ENCODE measurements at regions not wholly inside any gene's neighbourhood (a gene's known extent, or its start where the extent isn't known, plus 50 kb on each side); places are given as distances from the start of the nearest gene placed in this dataset.

GRCh38 chr6:54786154-54786553 lies 60.4 kb upstream of the FAM83B start:
- Histone ChIP-seq H3K36me3 (ENCODE audit: control insufficient read depth, insufficient read depth, low read length) (no peaks in the 10 kb centered on the region), H2AFZ (ENCODE audit: low read depth, low read length) (no peak overlapping the region), H3K4me2 (ENCODE audit: insufficient read depth, low read length) (no peak overlapping the region), H4K20me1 (replicated peaks; ENCODE audit: control insufficient read depth, insufficient read depth, low read length) (no peaks in the 10 kb centered on the region), H3K79me2 (ENCODE audit: control insufficient read depth, insufficient read depth, low read length) (no peaks in the 10 kb centered on the region), H3K4me3 (no peak overlapping the region), H3K9ac (ENCODE audit: insufficient read depth in 1 of 2, low read depth in 2 of 2, low read length in 2 of 2) (no peak overlapping the region), H3K27me3 (ENCODE audit: control insufficient read depth in 2 of 2, insufficient read depth in 2 of 2, low read length in 2 of 2) (no peaks in the 10 kb centered on the region), H3K27ac (ENCODE audit: extremely low read depth, low read depth, low read length) (no peak overlapping the region), H3K9me1 (ENCODE audit: control insufficient read depth, insufficient read depth, low read length) (no peaks in the 10 kb centered on the region), H3K4me1 (replicated peaks in 1 of 2; ENCODE audit: control insufficient read depth in 2 of 2, insufficient read depth in 2 of 2, low read length in 2 of 2) (no peaks in the 10 kb centered on the region), H3K9me3 (replicated peaks; ENCODE audit: control insufficient read depth, insufficient read depth, low read depth, low read length) (no peaks in the 10 kb centered on the region)
- intact Hi-C loops (cut with micrococcal nuclease) (no loop called here), in situ Hi-C loops (cut with MboI) (no loop called here)
- BruUV-seq (replicated peaks): no TSS peak
- DNase-seq (ENCODE audit: extremely low read depth in 1 of 4, low spot score in 3 of 4) (no peak), ATAC-seq (no peak), FAIRE-seq (no peak)
- TF ChIP-seq NFE2L1 (tag; IDR thresholded peaks at IDR 0.05; ENCODE audit: borderline replicate concordance, low read depth) (no peak), SAFB2 (IDR thresholded peaks at IDR 0.05; ENCODE audit: borderline replicate concordance, low read depth, low read length, severe bottlenecking) (no peak), ZNF324 (CRISPR knock-in tag; IDR thresholded peaks at IDR 0.05) (no peak), POLR2AphosphoS2 (IDR thresholded peaks at IDR 0.05; ENCODE audit: low read length) (no peak), ZBTB1 (CRISPR knock-in tag; IDR thresholded peaks at IDR 0.05; ENCODE audit: borderline replicate concordance, low read depth) (no peak), NELFE (IDR thresholded peaks at IDR 0.05; ENCODE audit: insufficient read depth, insufficient read length) (no peak), NCOR1 (IDR thresholded peaks at IDR 0.05) (no peak), NRF1 (conservative IDR thresholded peaks at IDR 0.05 in 1 of 2, IDR thresholded peaks at IDR 0.05 in 1 of 2) (no peak), TAF1 (IDR thresholded peaks at IDR 0.05; ENCODE audit: control insufficient read depth, extremely low read depth, insufficient read depth, low read length, severe bottlenecking) (no peak), ZNF12 (CRISPR knock-in tag; IDR thresholded peaks at IDR 0.05) (no peak), HDAC2 (IDR thresholded peaks at IDR 0.05) (no peak), CEBPB (tag; IDR thresholded peaks at IDR 0.05) (no peak), CBFA2T3 (IDR thresholded peaks at IDR 0.05) (no peak), PRPF4 (IDR thresholded peaks at IDR 0.05; ENCODE audit: insufficient read depth, low read depth, low read length, poor library complexity, severe bottlenecking) (no peak), MIER1 (IDR thresholded peaks at IDR 0.05; ENCODE audit: low read depth) (no peak), ZNF431 (CRISPR knock-in tag; IDR thresholded peaks at IDR 0.05) (no peak), CTBP1 (IDR thresholded peaks at IDR 0.05; ENCODE audit: borderline replicate concordance) (no peak)
- TF ChIP-seq, protein P1, sequence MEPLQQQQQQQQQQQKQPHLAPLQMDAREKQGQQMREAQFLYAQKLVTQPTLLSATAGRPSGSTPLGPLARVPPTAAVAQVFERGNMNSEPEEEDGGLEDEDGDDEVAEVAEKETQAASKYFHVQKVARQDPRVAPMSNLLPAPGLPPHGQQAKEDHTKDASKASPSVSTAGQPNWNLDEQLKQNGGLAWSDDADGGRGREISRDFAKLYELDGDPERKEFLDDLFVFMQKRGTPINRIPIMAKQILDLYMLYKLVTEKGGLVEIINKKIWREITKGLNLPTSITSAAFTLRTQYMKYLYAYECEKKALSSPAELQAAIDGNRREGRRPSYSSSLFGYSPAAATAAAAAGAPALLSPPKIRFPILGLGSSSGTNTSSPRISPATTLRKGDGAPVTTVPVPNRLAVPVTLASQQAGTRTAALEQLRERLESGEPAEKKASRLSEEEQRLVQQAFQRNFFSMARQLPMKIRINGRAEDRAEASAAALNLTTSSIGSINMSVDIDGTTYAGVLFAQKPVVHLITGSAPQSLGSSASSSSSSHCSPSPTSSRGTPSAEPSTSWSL (CRISPR knock-in tag; IDR thresholded peaks at IDR 0.05; ENCODE audit: borderline replicate concordance): no peak
- ChIA-PET CTCF (ENCODE audit: low intra/inter-chr PET ratio) (no interaction called here), POLR2A (no interaction called here)
- WGBS (ENCODE audit: insufficient coverage, low coverage, missing lambda C conversion rate): 5% methylated on average over 2 of the region's 2 CpGs
